Fibroblast of lung (primary cell): ENCODE measurements at regions not wholly inside any gene's neighbourhood (a gene's known extent, or its start where the extent isn't known, plus 50 kb on each side); places are given as distances from the start of the nearest gene placed in this dataset.

Experiments
- DNase-seq, 2 donors: peaks; one replicate each; pipeline versions ENCODE4 v3.0.0 to v3.0.0-alpha.2; 2010; ENCODE audit warnings: low read depth in 2 of 2
- H2AFZ ChIP-seq: 2 replicates; pipeline ENCODE4 v1.5.1; 2012; ENCODE audit warnings: low read length, control low read depth, inconsistent platforms
- H3K27ac ChIP-seq: 2 replicates; pipeline ENCODE4 v1.5.1; 2011; ENCODE audit warnings: low read length, control low read depth; ENCODE audit not compliant: insufficient read depth
- H3K27me3 ChIP-seq: 2 replicates; pipeline ENCODE4 v1.5.1; 2011; ENCODE audit warnings: mild to moderate bottlenecking, low read length; ENCODE audit not compliant: control insufficient read depth, insufficient read depth
- H3K36me3 ChIP-seq: 2 replicates; pipeline ENCODE4 v1.5.1; 2011; ENCODE audit warnings: low read length; ENCODE audit not compliant: control insufficient read depth, insufficient read depth
- H3K4me1 ChIP-seq: 2 replicates; pipeline ENCODE4 v1.5.1; 2011; ENCODE audit warnings: low read length; ENCODE audit not compliant: control insufficient read depth, insufficient read depth; ENCODE audit errors: extremely low read depth
- H3K4me2 ChIP-seq: 2 replicates; pipeline ENCODE4 v1.5.1; 2011; ENCODE audit warnings: low read length, control low read depth; ENCODE audit not compliant: insufficient read depth; ENCODE audit errors: extremely low read depth
- H3K4me3 ChIP-seq, 4 experiments: fragments of 200-600 bp in 1 of 4; sonication (generic) in 1 of 4; replicated peaks in 1 of 4; 2 replicates each; pipeline ENCODE4 v1.5.1; 2011 to 2016; ENCODE audit warnings: low read length in 4 of 4, low read depth in 3 of 4, mild to moderate bottlenecking in 3 of 4, control low read depth in 2 of 4, inconsistent platforms in 1 of 4, mixed read lengths in 1 of 4; ENCODE audit not compliant: insufficient read depth in 1 of 4; ENCODE audit errors: control extremely low read depth in 1 of 4
- H3K79me2 ChIP-seq: 2 replicates; pipeline ENCODE4 v1.5.1; 2012; ENCODE audit warnings: mild to moderate bottlenecking, low read length, inconsistent platforms; ENCODE audit not compliant: control insufficient read depth, insufficient read depth
- H3K9ac ChIP-seq: 2 replicates; pipeline ENCODE4 v1.5.1; 2011; ENCODE audit warnings: mild to moderate bottlenecking, low read length, control low read depth; ENCODE audit not compliant: insufficient read depth
- H3K9me3 ChIP-seq: 2 replicates; pipeline ENCODE4 v1.5.1; 2012; ENCODE audit warnings: low read depth, low read length; ENCODE audit not compliant: control insufficient read depth, insufficient read depth
- H4K20me1 ChIP-seq: 2 replicates; pipeline ENCODE4 v1.5.1; 2011; ENCODE audit warnings: low read length; ENCODE audit not compliant: control insufficient read depth, insufficient read depth; ENCODE audit errors: extremely low read depth
- EZH2 ChIP-seq: IDR thresholded peaks from 2 replicates; pipeline ENCODE4 v1.5.1; 2012; ENCODE audit warnings: low read length, control low read depth, mild to moderate bottlenecking; ENCODE audit errors: missing control alignments
- TF ChIP-seq, protein P1 (sequence below), 2 donors: IDR thresholded peaks in 1 of 2; conservative IDR thresholded peaks in 1 of 2; 1 replicate in 1 of 2; 2 replicates in 1 of 2; pipeline ENCODE4 v1.5.1; 2011 to 2012; ENCODE audit warnings: low read length in 2 of 2, control low read depth in 1 of 2, inconsistent platforms in 1 of 2, low read depth in 1 of 2, mild to moderate bottlenecking in 1 of 2

DNA sequence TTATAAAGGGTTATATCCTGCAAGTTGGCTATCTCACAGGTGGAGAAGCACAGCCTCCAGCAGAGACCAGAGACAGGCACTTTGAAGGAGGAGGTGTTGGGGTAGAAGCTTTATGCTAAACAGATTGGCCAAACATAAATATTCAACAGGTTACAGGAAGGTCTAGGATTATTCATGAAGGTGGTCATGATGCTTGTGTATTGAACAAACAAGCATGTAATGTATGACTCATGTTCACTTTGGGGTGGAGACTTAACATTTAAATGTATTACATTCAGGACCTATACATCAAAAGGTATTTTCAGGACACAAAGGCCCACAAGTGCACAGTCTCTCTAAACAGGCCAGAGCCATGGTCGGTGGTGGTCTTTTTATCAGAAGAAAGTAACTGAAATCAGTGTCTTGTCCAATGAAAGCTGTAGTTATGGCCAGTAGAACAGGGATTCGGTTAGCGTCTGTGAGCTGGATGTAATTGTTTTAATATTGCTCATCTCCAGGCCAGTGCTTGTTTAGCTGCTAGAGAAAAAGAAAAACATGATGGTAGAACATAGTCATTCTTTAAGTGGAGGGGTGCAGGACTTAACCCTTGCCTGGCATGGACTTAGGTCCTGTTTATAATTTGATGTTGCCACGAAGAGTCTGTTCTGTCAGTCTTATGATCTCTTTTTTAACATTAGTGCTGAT, 555.2 kb upstream of the PCDH10 start:
- no peaks in the 10 kb centered on the region for H3K27me3 ChIP-seq

DNA sequence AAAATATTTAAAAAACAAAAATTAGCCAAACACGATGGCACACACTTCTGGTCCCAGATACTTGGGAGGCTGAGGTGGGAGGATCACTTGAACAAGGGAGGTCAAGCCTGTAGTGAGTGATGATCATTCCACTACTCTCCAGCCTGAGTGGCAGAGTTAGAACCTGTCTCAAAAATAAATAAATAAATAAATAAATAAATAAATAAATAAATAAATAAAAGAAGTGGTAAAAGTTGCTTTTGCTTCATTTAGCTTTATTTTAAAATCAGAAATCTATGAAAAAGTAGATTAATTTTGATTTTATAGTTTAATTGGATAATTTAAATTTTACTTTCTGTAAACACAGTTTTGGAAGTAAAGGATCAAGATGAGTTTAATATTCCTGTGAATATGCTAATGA, 552.9 kb upstream of the PCDH10 start:
- Histone ChIP-seq H3K36me3 (no peaks in the 10 kb centered on the region), H4K20me1 (no peaks in the 10 kb centered on the region), H3K9ac (no peak overlapping the region), H3K27ac (no peak overlapping the region), H3K27me3 (no peaks in the 10 kb centered on the region), H3K4me1 (no peaks in the 10 kb centered on the region), H3K9me3 (no peaks in the 10 kb centered on the region), H3K4me2 (no peak overlapping the region), H2AFZ (no peak overlapping the region), H3K4me3 (no peak overlapping the region), H3K79me2 (no peaks in the 10 kb centered on the region)
- TF ChIP-seq, protein P1, sequence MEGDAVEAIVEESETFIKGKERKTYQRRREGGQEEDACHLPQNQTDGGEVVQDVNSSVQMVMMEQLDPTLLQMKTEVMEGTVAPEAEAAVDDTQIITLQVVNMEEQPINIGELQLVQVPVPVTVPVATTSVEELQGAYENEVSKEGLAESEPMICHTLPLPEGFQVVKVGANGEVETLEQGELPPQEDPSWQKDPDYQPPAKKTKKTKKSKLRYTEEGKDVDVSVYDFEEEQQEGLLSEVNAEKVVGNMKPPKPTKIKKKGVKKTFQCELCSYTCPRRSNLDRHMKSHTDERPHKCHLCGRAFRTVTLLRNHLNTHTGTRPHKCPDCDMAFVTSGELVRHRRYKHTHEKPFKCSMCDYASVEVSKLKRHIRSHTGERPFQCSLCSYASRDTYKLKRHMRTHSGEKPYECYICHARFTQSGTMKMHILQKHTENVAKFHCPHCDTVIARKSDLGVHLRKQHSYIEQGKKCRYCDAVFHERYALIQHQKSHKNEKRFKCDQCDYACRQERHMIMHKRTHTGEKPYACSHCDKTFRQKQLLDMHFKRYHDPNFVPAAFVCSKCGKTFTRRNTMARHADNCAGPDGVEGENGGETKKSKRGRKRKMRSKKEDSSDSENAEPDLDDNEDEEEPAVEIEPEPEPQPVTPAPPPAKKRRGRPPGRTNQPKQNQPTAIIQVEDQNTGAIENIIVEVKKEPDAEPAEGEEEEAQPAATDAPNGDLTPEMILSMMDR (conservative IDR thresholded peaks at IDR 0.05 in 1 of 2, IDR thresholded peaks at IDR 0.05 in 1 of 2; ENCODE audit: low read depth in 1 of 2, low read length in 2 of 2): no peak
- no peak for TF ChIP-seq EZH2
- DNase-seq: no peak

More for the DNA sequence above, 555.2 kb upstream of the PCDH10 start:
- Histone ChIP-seq H3K79me2 (no peaks in the 10 kb centered on the region), H3K9me3 (no peaks in the 10 kb centered on the region), H3K4me3 (no peak overlapping the region), H3K4me1 (no peaks in the 10 kb centered on the region), H3K4me2 (no peak overlapping the region), H3K27ac (no peak overlapping the region), H3K9ac (no peak overlapping the region), H4K20me1 (no peaks in the 10 kb centered on the region), H2AFZ (no peak overlapping the region), H3K36me3 (no peaks in the 10 kb centered on the region)
- no peak for TF ChIP-seq EZH2
- TF ChIP-seq, protein P1 (conservative IDR thresholded peaks at IDR 0.05 in 1 of 2, IDR thresholded peaks at IDR 0.05 in 1 of 2; ENCODE audit: low read depth in 1 of 2, low read length in 2 of 2): no peak
- peak; percentile 15 to 62 for DNase-seq

DNA sequence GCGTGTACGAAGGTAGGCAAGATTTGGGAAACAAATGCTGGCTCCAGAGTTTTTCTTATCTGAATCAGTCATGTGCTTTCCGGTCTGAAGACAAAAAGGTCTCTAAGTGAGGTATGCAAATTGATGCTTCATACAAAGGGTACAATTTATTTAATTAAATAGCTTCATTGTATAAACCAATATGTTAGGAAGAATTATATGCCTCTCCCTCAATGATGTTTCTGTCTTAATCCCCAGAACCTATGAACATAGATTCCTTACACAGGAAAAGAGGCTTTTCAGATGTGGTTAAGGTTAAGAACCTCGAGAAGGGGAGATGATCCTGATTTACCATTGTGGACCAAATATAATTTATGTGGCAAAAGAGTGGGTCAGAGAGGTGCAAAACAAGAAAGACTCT, 543.5 kb upstream of the PCDH10 start:
- no peaks in the 10 kb centered on the region for H3K36me3 ChIP-seq
- H3K9ac ChIP-seq: no peak overlapping the region
- H3K79me2 ChIP-seq: no peaks in the 10 kb centered on the region
- no peak overlapping the region for H3K27ac ChIP-seq
- no peak for TF ChIP-seq EZH2
- TF ChIP-seq, protein P1 (conservative IDR thresholded peaks at IDR 0.05 in 1 of 2, IDR thresholded peaks at IDR 0.05 in 1 of 2; ENCODE audit: low read depth in 1 of 2, low read length in 2 of 2): no peak
- H3K4me1 ChIP-seq: no peaks in the 10 kb centered on the region
- no peaks in the 10 kb centered on the region for H4K20me1 ChIP-seq
- H3K4me3 ChIP-seq: no peak overlapping the region
- no peaks in the 10 kb centered on the region for H3K27me3 ChIP-seq
- no peaks in the 10 kb centered on the region for H3K9me3 ChIP-seq
- no peak for DNase-seq
- no peak overlapping the region for H2AFZ ChIP-seq
- no peak overlapping the region for H3K4me2 ChIP-seq
